GM18517 (cell line): ENCODE measurements at regions not wholly inside any gene's neighbourhood (a gene's known extent, or its start where the extent isn't known, plus 50 kb on each side); places are given as distances from the start of the nearest gene placed in this dataset.

Experiments used
- ATAC-seq: cut with Tn5 transposase; IDR thresholded peaks from one replicate; pipeline ENCODE4 v1.9.1; 2021; ENCODE audit warnings: mild to moderate bottlenecking, moderate library complexity; ENCODE audit not compliant: unreplicated experiment

- no peak for ATAC-seq
These were observed 258.6 kb upstream of the NFE2L3 start for GRCh38 chr7:25893436-25893835.

GRCh38 chr7:25894002-25894901 is 257.7 kb upstream of the NFE2L3 start:
- peak; percentile 54 for ATAC-seq

- ATAC-seq, result peak; percentile 54
These were observed 256.9 kb upstream of the NFE2L3 start for GRCh38 chr7:25894902-25895791.

- ATAC-seq, result no peak
These were observed 256.2 kb upstream of the NFE2L3 start for GRCh38 chr7:25895792-25896171.

- no peak for ATAC-seq
These were observed 254.7 kb upstream of the NFE2L3 start for GRCh38 chr7:25897261-25897782.

- no peak for ATAC-seq
These were observed 251.8 kb upstream of the NFE2L3 start for GRCh38 chr7:25900245-25900644.

GRCh38 chr7:25900877-25901276 is 251.1 kb upstream of the NFE2L3 start:
- no peak for ATAC-seq

- ATAC-seq, result no peak
These were observed 250.3 kb upstream of the NFE2L3 start for GRCh38 chr7:25901658-25902057.

GRCh38 chr7:25906003-25906402 is 246.0 kb upstream of the NFE2L3 start:
- ATAC-seq, result no peak

- no peak for ATAC-seq
These were observed 245.2 kb upstream of the NFE2L3 start for GRCh38 chr7:25906760-25907159.

GRCh38 chr7:25907214-25907613 is 244.8 kb upstream of the NFE2L3 start:
- no peak for ATAC-seq

- ATAC-seq, result no peak
These were observed 244.3 kb upstream of the NFE2L3 start for GRCh38 chr7:25907731-25908130.

- no peak for ATAC-seq
These were observed 243.6 kb upstream of the NFE2L3 start for GRCh38 chr7:25908154-25908949.

- ATAC-seq, result no peak
These were observed 240.0 kb upstream of the NFE2L3 start for GRCh38 chr7:25911738-25912607.

GRCh38 chr7:25913598-25914224 is 238.3 kb upstream of the NFE2L3 start:
- ATAC-seq, result no peak

- ATAC-seq, result no peak
These were observed 233.3 kb upstream of the NFE2L3 start for GRCh38 chr7:25918731-25919130.

GRCh38 chr7:25922296-25922695 is 229.7 kb upstream of the NFE2L3 start:
- ATAC-seq, result no peak

- ATAC-seq, result no peak
These were observed 228.1 kb upstream of the NFE2L3 start for GRCh38 chr7:25923741-25924460.

- ATAC-seq, result no peak
These were observed 226.0 kb upstream of the NFE2L3 start for GRCh38 chr7:25926009-25926408.
